A549 (cell line): ENCODE measurements at regions not wholly inside any gene's neighbourhood (a gene's known extent, or its start where the extent isn't known, plus 50 kb on each side); places are given as distances from the start of the nearest gene placed in this dataset.

Experiments used
- ATAC-seq, 2 experiments: fragments of 200-7000 bp in 1 of 2; fragments of >200 bp in 1 of 2; cut with Nextera tagmentation in 1 of 2; cut with Tn5 transposase in 1 of 2; 3 replicates each; pipeline versions ENCODE4 v1.8.0 to v1.9.1; 2018 to 2020; ENCODE audit warnings: mild to moderate bottlenecking in 1 of 2, moderate library complexity in 1 of 2
- CTCF ChIA-PET: fragments of 300-600 bp; sonication (Branson Sonifier 250); formaldehyde crosslinking; extraction: SDS; loops from one replicate; lab custom pipeline; 2021; ENCODE audit warnings: antibody characterized with exemption, inconsistent platforms; lab: Yijun Ruan, JAX
- POLR2A ChIA-PET: fragments of 350-600 bp; formaldehyde crosslinking; extraction: SDS; loops from one replicate; lab custom pipeline; 2021; ENCODE audit warnings: antibody characterized with exemption, inconsistent platforms; lab: Yijun Ruan, JAX
- DNase-seq, 2 experiments: peaks; one replicate each; pipeline versions ENCODE4 v3.0.0 to v3.0.0-alpha.2; 2011 to 2016; ENCODE audit warnings: low read depth in 1 of 2, low spot score in 1 of 2
- FAIRE-seq: peaks from 2 replicates; lab custom pipeline; 2011; peaks lifted over from hg19 to GRCh38; lab: Jason Lieb, UNC
- H3K27ac ChIP-seq, 2 experiments: fragments of >200 bp; sonication (Bioruptor Twin); formaldehyde crosslinking; 3 replicates each; pipeline ENCODE4 v1.5.1; 2016 to 2017
- H3K4me1 ChIP-seq: fragments of >200 bp; sonication (Bioruptor Twin); formaldehyde crosslinking; 3 replicates; pipeline ENCODE4 v1.6.1; 2016
- H3K4me2 ChIP-seq: fragments of >200 bp; sonication (Bioruptor Twin); formaldehyde crosslinking; 3 replicates; pipeline ENCODE4 v1.6.1; 2016
- H3K4me3 ChIP-seq: fragments of >200 bp; sonication (Bioruptor Twin); formaldehyde crosslinking; 3 replicates; pipeline ENCODE4 v1.5.1; 2016
- H3K9me3 ChIP-seq: fragments of >200 bp; sonication (Bioruptor Twin); formaldehyde crosslinking; 3 replicates; pipeline ENCODE4 v1.6.1; 2016
- ATOH8 ChIP-seq: fragments of 250-450 bp; sonication (Bioruptor Pico); IDR thresholded peaks from 2 replicates; pipeline ENCODE4 v1.5.0; 2020; ENCODE audit warnings: low read depth, mild to moderate bottlenecking, moderate library complexity
- BHLHE40 ChIP-seq: IDR thresholded peaks from 2 replicates; pipeline ENCODE4 v1.6.1; 2012; ENCODE audit warnings: low read depth, low read length, inconsistent platforms
- CTCF ChIP-seq: fragments of >200 bp; sonication (Bioruptor Twin); formaldehyde crosslinking; IDR thresholded peaks from 3 replicates; pipeline ENCODE4 v1.5.1; 2016
- E2F6 ChIP-seq: IDR thresholded peaks from 2 replicates; pipeline ENCODE4 v1.6.1; 2012; ENCODE audit warnings: low read depth, borderline replicate concordance
- EHF ChIP-seq: fragments of 250-450 bp; sonication (Bioruptor Pico); IDR thresholded peaks from 2 replicates; pipeline ENCODE4 v1.5.0; 2020; ENCODE audit warnings: mild to moderate bottlenecking
- ESRRA ChIP-seq: fragments of 150-350 bp; IDR thresholded peaks from 2 replicates; pipeline ENCODE4 v1.6.1; 2014; ENCODE audit warnings: mild to moderate bottlenecking, low read length, borderline replicate concordance
- FOSB ChIP-seq: fragments of 250-450 bp; sonication (Bioruptor Pico); IDR thresholded peaks from 2 replicates; pipeline ENCODE4 v1.5.0; 2020; ENCODE audit warnings: mild to moderate bottlenecking, moderate library complexity
- GATA3 ChIP-seq: IDR thresholded peaks from 2 replicates; pipeline ENCODE4 v1.6.1; 2012; ENCODE audit warnings: borderline replicate concordance
- HOXB5 ChIP-seq: fragments of 250-450 bp; sonication (Bioruptor Pico); IDR thresholded peaks from 2 replicates; pipeline ENCODE4 v1.5.0; 2020; ENCODE audit warnings: mild to moderate bottlenecking, moderate library complexity
- JUN ChIP-seq, 2 experiments: fragments of >200 bp; sonication (Bioruptor Twin); formaldehyde crosslinking; IDR thresholded peaks; 2 replicates in 1 of 2; 3 replicates in 1 of 2; pipeline ENCODE4 v1.6.1; 2016 to 2017
- MAX ChIP-seq: IDR thresholded peaks from 2 replicates; pipeline ENCODE4 v1.6.1; 2012
- MAZ ChIP-seq: fragments of 150-350 bp; IDR thresholded peaks from 2 replicates; pipeline ENCODE4 v1.6.1; 2014; ENCODE audit warnings: antibody characterized with exemption, low read depth, low read length, borderline replicate concordance
- PHF8 ChIP-seq: fragments of 200-600 bp; sonication (generic); IDR thresholded peaks from 2 replicates; pipeline ENCODE4 v1.6.1; 2016; ENCODE audit warnings: low read depth, mild to moderate bottlenecking, antibody characterized with exemption, moderate library complexity, borderline replicate concordance
- RAD21 ChIP-seq, 2 experiments: fragments of >200 bp in 1 of 2; sonication (Bioruptor Twin) in 1 of 2; formaldehyde crosslinking in 1 of 2; IDR thresholded peaks in 1 of 2; conservative IDR thresholded peaks in 1 of 2; 2 replicates in 1 of 2; 3 replicates in 1 of 2; pipeline ENCODE4 v1.6.1; 2012 to 2018; ENCODE audit warnings: inconsistent platforms in 1 of 2
- RFX5 ChIP-seq: fragments of 450-650 bp; IDR thresholded peaks from 2 replicates; pipeline ENCODE4 v1.7.1; 2014; ENCODE audit warnings: antibody characterized with exemption, mild to moderate bottlenecking, moderate library complexity
- SREBF2 ChIP-seq: fragments of 450-650 bp; IDR thresholded peaks from 2 replicates; pipeline ENCODE4 v1.6.1; 2014; ENCODE audit warnings: mild to moderate bottlenecking, moderate library complexity
- TFCP2L1 ChIP-seq: fragments of 250-450 bp; sonication (Bioruptor Pico); IDR thresholded peaks from 2 replicates; pipeline ENCODE4 v1.5.0; 2021; ENCODE audit warnings: mild to moderate bottlenecking
- ZC3H11A ChIP-seq: fragments of 450-650 bp; IDR thresholded peaks from 2 replicates; pipeline ENCODE4 v1.6.1; 2014; ENCODE audit warnings: antibody characterized with exemption, mild to moderate bottlenecking
- ZFP36 ChIP-seq: fragments of 450-650 bp; IDR thresholded peaks from 2 replicates; pipeline ENCODE4 v1.6.1; 2014; ENCODE audit warnings: borderline replicate concordance; ENCODE audit not compliant: partially characterized antibody
- ZSCAN20 ChIP-seq: fragments of 250-450 bp; sonication (Bioruptor Pico); IDR thresholded peaks from 2 replicates; pipeline ENCODE4 v1.8.0; 2022; ENCODE audit warnings: mild to moderate bottlenecking, moderate library complexity
- WGBS: methylation state at CpG from one replicate; pipeline ENCODE4 v1.1.6; 2017; ENCODE audit errors: missing lambda C conversion rate; 5-methylcytosine and 5-hydroxymethylcytosine counted together
- TF ChIP-seq, protein P1 (sequence below): fragments of >200 bp; sonication (Bioruptor Twin); formaldehyde crosslinking; IDR thresholded peaks from 2 replicates; pipeline ENCODE4 v1.6.1; 2016
- TF ChIP-seq, protein P2 (sequence below): fragments of 150-350 bp; IDR thresholded peaks from 2 replicates; pipeline ENCODE4 v1.6.1; 2014; ENCODE audit warnings: low read depth, mild to moderate bottlenecking, low read length

DNA sequence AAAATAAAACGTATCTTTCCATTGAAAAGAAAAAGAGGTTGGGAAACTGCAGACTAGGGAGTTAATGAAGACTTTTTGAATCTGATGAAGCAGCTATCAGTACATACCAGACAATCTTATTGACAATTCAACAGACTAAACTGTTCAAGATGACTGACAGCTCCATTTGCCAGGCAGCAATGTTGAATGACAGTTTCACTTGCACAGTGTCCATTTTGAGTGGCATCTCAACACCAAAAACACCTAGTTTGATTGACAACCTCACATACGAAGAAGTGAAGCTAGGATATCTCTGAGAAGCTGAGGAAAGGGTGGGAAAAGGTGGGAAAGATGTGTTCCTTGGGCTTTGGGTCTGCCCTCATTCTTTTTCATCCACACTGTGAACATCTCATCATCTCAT lies 315.0 kb upstream of the SYT4 start:
- Histone ChIP-seq H3K9me3 (no peaks in the 10 kb centered on the region), H3K4me1 (no peaks in the 10 kb centered on the region), H3K27ac (no peak overlapping the region), H3K4me2 (no peak overlapping the region), H3K4me3 (no peak overlapping the region)
- ATAC-seq, result no peak
- no peak for DNase-seq
- no peak for TF ChIP-seq MAZ
- TF ChIP-seq CTCF, result no peak
- no peak for TF ChIP-seq JUN (IDR thresholded peaks at IDR 0.05)
- no peak for TF ChIP-seq RFX5
- no peak for TF ChIP-seq ZFP36
- TF ChIP-seq, protein P1, sequence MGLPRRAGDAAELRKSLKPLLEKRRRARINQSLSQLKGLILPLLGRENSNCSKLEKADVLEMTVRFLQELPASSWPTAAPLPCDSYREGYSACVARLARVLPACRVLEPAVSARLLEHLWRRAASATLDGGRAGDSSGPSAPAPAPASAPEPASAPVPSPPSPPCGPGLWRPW, result no peak
- TF ChIP-seq SREBF2, result no peak
- no peak for TF ChIP-seq ESRRA
- 28% methylated on average over 2 of the region's 2 CpGs for WGBS
- no peak for FAIRE-seq
- ChIA-PET POLR2A (no interaction called here), CTCF (interaction anchor here (1.6 kb wide), 1 partner anchor 21 kb away, joined by 4 read pairs; no protein-coding TSS in a partner anchor)

GRCh38 chr18:43596105-43596712 lies 318.9 kb upstream of the SYT4 start:
- Histone ChIP-seq H3K4me3 (no peak overlapping the region), H3K27ac (no peak overlapping the region), H3K4me1 (no peaks in the 10 kb centered on the region), H3K9me3 (no peaks in the 10 kb centered on the region), H3K4me2 (no peak overlapping the region)
- ATAC-seq (peak; percentile 76 to 80; a peak in 4 of 6 replicates), DNase-seq (peak; percentile 5 to 23), FAIRE-seq (no peak)
- 4% methylated on average over 3 of the region's 3 CpGs for WGBS
- TF ChIP-seq, protein P2, sequence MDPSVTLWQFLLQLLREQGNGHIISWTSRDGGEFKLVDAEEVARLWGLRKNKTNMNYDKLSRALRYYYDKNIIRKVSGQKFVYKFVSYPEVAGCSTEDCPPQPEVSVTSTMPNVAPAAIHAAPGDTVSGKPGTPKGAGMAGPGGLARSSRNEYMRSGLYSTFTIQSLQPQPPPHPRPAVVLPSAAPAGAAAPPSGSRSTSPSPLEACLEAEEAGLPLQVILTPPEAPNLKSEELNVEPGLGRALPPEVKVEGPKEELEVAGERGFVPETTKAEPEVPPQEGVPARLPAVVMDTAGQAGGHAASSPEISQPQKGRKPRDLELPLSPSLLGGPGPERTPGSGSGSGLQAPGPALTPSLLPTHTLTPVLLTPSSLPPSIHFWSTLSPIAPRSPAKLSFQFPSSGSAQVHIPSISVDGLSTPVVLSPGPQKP, result no peak
- TF ChIP-seq CTCF, result peak; percentile 41
- TF ChIP-seq RAD21 (conservative IDR thresholded peaks at IDR 0.05 in 1 of 2, IDR thresholded peaks at IDR 0.05 in 1 of 2), result peak; percentile 41 to 51; a peak in 4 of 5 replicates
- CTCF ChIA-PET, result interaction anchor here (1.0 to 2.4 kb wide), 4 partner anchors 12 to 1543 kb away, joined by 3 to 11 read pairs (median 6); no protein-coding TSS in a partner anchor
- POLR2A ChIA-PET, result no interaction called here

GRCh38 chr18:43601432-43601831 lies 324.1 kb upstream of the SYT4 start:
- TF ChIP-seq TFCP2L1 (CRISPR knock-in tag), result no peak
- TF ChIP-seq EHF (CRISPR knock-in tag), result no peak
- no peak for TF ChIP-seq GATA3
- TF ChIP-seq MAX, result no peak
- TF ChIP-seq ZSCAN20 (CRISPR knock-in tag), result no peak
- TF ChIP-seq BHLHE40, result no peak
- no peak for TF ChIP-seq PHF8
- TF ChIP-seq ZC3H11A, result no peak
- no peak for TF ChIP-seq RFX5
- no peak for TF ChIP-seq HOXB5
- no peak for TF ChIP-seq FOSB (CRISPR knock-in tag)
- TF ChIP-seq E2F6, result no peak
- TF ChIP-seq ATOH8 (CRISPR knock-in tag), result no peak
- no peaks in the 10 kb centered on the region for H3K9me3 ChIP-seq
- no peak overlapping the region for H3K4me3 ChIP-seq
- DNase-seq, result no peak
- no peak overlapping the region for H3K4me2 ChIP-seq
- FAIRE-seq, result no peak
- H3K4me1 ChIP-seq, result no peaks in the 10 kb centered on the region
- WGBS, result 34% methylated on average over 3 of the region's 3 CpGs
- ChIA-PET POLR2A (no interaction called here), CTCF (no interaction called here)
- H3K27ac ChIP-seq, result no peak overlapping the region
- no peak for ATAC-seq
